ENCODE measurements at regions not wholly inside any gene's neighbourhood (a gene's known extent, or its start where the extent isn't known, plus 50 kb on each side); places are given as distances from the start of the nearest gene placed in this dataset.

DNA sequence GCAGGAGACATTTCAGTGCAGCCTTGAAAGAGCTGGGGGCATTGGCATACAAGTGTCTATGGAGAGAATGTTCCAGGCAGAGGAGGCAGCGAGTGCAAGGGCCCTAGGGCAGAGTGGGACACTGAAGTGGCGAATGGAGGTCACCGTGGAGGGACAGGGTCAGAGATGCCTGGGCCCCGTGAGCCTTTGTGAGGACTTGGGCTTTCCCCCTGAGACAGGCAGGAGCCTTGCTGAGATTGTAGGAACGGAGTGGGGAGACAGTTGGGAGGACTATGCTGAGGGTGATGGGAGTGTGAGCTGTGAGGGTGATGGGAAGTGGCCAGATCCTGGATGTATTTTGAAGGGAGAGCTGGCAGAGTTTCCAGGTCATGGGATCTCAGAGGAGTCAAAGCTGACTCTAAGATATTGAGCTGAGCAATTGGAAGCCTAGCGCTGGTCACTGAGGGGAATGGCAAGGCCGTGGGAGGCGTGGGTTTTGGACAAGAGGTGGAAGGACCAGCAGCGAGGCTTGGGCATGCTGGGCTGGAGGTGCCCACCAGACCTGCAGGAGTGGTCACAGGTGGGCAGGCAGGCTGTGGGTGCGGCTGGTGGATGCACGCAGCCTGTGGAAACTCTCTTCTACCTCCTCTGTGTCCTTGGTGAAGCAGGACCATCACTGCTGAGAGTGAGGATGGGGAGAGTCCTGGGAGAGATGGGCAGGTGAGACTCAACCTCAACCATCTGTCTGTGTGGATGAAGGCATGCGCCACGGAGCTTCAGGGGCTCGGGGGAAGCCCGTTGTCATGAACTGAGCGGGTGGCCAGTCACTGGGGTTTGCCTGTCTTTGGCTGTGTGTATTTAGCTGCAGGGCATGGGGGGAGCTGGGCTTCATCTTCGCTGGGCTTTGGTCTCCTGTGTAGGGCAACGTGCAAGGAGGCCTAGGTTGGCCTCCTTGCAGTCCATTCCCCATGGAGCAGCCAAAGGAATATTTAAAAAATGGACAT lies 241.2 kb upstream of the HS6ST1 start:
- TF ChIP-seq, protein P1, sequence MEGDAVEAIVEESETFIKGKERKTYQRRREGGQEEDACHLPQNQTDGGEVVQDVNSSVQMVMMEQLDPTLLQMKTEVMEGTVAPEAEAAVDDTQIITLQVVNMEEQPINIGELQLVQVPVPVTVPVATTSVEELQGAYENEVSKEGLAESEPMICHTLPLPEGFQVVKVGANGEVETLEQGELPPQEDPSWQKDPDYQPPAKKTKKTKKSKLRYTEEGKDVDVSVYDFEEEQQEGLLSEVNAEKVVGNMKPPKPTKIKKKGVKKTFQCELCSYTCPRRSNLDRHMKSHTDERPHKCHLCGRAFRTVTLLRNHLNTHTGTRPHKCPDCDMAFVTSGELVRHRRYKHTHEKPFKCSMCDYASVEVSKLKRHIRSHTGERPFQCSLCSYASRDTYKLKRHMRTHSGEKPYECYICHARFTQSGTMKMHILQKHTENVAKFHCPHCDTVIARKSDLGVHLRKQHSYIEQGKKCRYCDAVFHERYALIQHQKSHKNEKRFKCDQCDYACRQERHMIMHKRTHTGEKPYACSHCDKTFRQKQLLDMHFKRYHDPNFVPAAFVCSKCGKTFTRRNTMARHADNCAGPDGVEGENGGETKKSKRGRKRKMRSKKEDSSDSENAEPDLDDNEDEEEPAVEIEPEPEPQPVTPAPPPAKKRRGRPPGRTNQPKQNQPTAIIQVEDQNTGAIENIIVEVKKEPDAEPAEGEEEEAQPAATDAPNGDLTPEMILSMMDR (conservative IDR thresholded peaks at IDR 0.05; ENCODE audit: low read depth, low read length), result no peak
- no peak for TF ChIP-seq EZH2 (IDR thresholded peaks at IDR 0.05; ENCODE audit: borderline replicate concordance, low read depth, low read length, poor library complexity, severe bottlenecking)

All from A673 (cell line).